ENCODE measurements at regions not wholly inside any gene's neighbourhood (a gene's known extent, or its start where the extent isn't known, plus 50 kb on each side); places are given as distances from the start of the nearest gene placed in this dataset.

DNA sequence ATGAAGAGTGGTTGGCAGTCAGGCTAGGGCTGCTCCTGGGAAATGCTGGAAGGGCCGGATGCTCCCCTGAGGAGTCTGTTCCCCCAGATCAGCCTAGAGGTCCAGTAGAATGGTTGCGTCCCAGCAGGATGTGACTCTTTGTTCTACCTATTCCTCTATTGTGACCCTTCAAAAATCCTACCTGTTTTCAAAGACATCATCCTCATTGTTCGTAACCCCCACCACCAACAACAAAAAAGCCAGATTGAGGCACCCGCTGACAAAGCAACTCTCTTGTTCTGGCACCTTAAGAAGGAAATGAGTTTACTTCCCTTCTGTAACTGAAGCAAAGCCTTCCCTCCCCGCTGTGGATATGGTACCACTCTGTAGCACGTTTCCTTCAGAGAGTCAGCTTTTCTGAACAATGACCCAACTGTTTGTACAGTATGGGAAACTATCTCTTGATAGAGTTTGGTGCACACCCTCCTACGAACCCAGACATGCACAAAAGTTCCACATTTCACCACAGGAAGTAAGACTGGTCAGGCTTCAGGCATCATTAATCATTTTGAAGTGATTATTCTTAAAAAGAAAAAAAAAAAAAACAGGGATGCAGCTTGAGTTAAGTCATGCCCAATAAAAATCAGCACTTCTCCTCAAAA lies 207.2 kb downstream of the ENC1 start:
- Histone ChIP-seq H3K79me2 (ENCODE audit: control insufficient read depth, insufficient read depth, low read length) (no peaks in the 10 kb centered on the region), H2AFZ (ENCODE audit: low read depth, low read length) (peak overlapping the region; percentile 81), H3K27ac (ENCODE audit: insufficient read depth, low read depth, low read length) (peak overlapping the region; percentile 86), H3K9ac (replicated peaks; ENCODE audit: extremely low read depth, insufficient read depth, low read length) (peak overlapping the region; percentile 48), H4K20me1 (replicated peaks; ENCODE audit: control insufficient read depth, extremely low read depth, insufficient read depth, low read length) (no peaks in the 10 kb centered on the region), H3K4me1 (ENCODE audit: control insufficient read depth, extremely low read depth, insufficient read depth, low read length) (peaks cover 28% of the 10 kb centered on the region), H3K4me3 (replicated peaks in 1 of 3; ENCODE audit: insufficient read depth in 1 of 3, low read depth in 1 of 3, low read length in 3 of 3) (peak overlapping the region in 1 of 3 experiments; percentile 13), H3K4me2 (ENCODE audit: insufficient read depth, low read length) (peak overlapping the region; percentile 79), H3K36me3 (ENCODE audit: control insufficient read depth in 2 of 2, extremely low read depth in 1 of 2, insufficient read depth in 2 of 2, low read length in 2 of 2) (no peaks in the 10 kb centered on the region), H3K9me1 (replicated peaks; ENCODE audit: control insufficient read depth, extremely low read depth, insufficient read depth, low read length) (no peaks in the 10 kb centered on the region), H3K9me3 (replicated peaks; ENCODE audit: control insufficient read depth, insufficient read depth, low read length) (no peaks in the 10 kb centered on the region), H3K27me3 (ENCODE audit: control insufficient read depth in 2 of 2, insufficient read depth in 2 of 2, low read length in 2 of 2) (no peaks in the 10 kb centered on the region)
- BruUV-seq (replicated peaks) = TSS peak; percentile 73
- ChIA-PET POLR2A (interaction anchor here (0.7 kb wide), 1 partner anchor 93 kb away, joined by 4 read pairs; no protein-coding TSS in a partner anchor), CTCF (interaction anchor here (0.8 to 1.6 kb wide), 5 partner anchors 14 to 221 kb away, joined by 3 to 8 read pairs (median 3); partner anchors contain the start of gene ENC1)
- FAIRE-seq (peak; percentile 85), DNase-seq (ENCODE audit: low read depth, low spot score) (peak; percentile 87)
- intact Hi-C loops (cut with micrococcal nuclease) = loop anchor here (1.0 to 10.0 kb wide), 5 partner anchors 18 to 399 kb away; partner anchors contain the start of gene ENC1
- TF ChIP-seq, protein P1, sequence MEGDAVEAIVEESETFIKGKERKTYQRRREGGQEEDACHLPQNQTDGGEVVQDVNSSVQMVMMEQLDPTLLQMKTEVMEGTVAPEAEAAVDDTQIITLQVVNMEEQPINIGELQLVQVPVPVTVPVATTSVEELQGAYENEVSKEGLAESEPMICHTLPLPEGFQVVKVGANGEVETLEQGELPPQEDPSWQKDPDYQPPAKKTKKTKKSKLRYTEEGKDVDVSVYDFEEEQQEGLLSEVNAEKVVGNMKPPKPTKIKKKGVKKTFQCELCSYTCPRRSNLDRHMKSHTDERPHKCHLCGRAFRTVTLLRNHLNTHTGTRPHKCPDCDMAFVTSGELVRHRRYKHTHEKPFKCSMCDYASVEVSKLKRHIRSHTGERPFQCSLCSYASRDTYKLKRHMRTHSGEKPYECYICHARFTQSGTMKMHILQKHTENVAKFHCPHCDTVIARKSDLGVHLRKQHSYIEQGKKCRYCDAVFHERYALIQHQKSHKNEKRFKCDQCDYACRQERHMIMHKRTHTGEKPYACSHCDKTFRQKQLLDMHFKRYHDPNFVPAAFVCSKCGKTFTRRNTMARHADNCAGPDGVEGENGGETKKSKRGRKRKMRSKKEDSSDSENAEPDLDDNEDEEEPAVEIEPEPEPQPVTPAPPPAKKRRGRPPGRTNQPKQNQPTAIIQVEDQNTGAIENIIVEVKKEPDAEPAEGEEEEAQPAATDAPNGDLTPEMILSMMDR (IDR thresholded peaks at IDR 0.05; ENCODE audit: extremely low read depth in 1 of 2, insufficient read depth in 1 of 2, low read depth in 1 of 2, low read length in 2 of 2) = no peak
- TF ChIP-seq EZH2 (IDR thresholded peaks at IDR 0.05; ENCODE audit: borderline replicate concordance, low read depth, low read length, severe bottlenecking) (no peak), MYC (IDR thresholded peaks at IDR 0.05; ENCODE audit: low read depth, low read length) (peak; percentile 28), JUN (IDR thresholded peaks at IDR 0.05; ENCODE audit: borderline replicate concordance, insufficient read depth, insufficient read length, low read depth) (peak; percentile 53), POLR2A (IDR thresholded peaks at IDR 0.05; ENCODE audit: low read depth, low read length) (no peak), GATA2 (IDR thresholded peaks at IDR 0.05; ENCODE audit: insufficient read depth, insufficient read length, low read depth, low read length) (peak; percentile 22), POLR2AphosphoS5 (IDR thresholded peaks at IDR 0.05; ENCODE audit: insufficient read depth, low read depth, low read length) (peak; percentile 64), FOS (IDR thresholded peaks at IDR 0.05; ENCODE audit: borderline replicate concordance, insufficient read depth, low read length) (peak; percentile 58)
- TF ChIP-seq, protein P2, sequence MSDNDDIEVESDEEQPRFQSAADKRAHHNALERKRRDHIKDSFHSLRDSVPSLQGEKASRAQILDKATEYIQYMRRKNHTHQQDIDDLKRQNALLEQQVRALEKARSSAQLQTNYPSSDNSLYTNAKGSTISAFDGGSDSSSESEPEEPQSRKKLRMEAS (IDR thresholded peaks at IDR 0.05; ENCODE audit: insufficient read depth, insufficient read length) = no peak
- dilution Hi-C loops (cut with MboI; ENCODE audit: extremely low pct_ligation_motif_present, low sequenced_read_pairs) = no loop called here

Measured in endothelial cell of umbilical vein (primary cell).